ENCODE measurements at regions not wholly inside any gene's neighbourhood (a gene's known extent, or its start where the extent isn't known, plus 50 kb on each side); places are given as distances from the start of the nearest gene placed in this dataset.

DNA sequence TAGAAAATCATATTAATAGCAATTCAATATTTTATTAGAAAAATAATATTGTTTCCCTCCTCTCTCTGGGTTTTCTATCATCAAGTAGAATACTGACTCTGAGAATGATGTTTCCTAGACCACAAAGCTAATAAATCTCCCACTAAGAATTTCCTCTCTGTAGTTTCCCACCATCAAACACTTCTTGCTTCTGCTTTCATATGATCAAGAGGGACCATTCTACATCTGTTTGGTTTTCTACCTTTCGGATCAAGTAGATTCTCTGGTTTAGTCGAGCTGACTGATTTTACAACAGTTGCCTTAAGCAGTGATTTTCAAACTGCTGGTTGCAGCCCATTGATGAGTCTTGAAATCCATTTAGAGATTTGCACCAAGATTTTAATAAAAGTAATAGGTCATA lies 240.2 kb upstream of the PTBP2 start:
- no peak for TF ChIP-seq POLR2A (IDR thresholded peaks at IDR 0.05; ENCODE audit: low read depth, low read length)
- TF ChIP-seq POLR2AphosphoS5 (IDR thresholded peaks at IDR 0.05; ENCODE audit: low read depth, low read length), result no peak
- TF ChIP-seq TAF1 (IDR thresholded peaks at IDR 0.05; ENCODE audit: borderline replicate concordance, low read depth, low read length), result no peak

All from GM12892 (cell line).